ENCODE measurements at regions not wholly inside any gene's neighbourhood (a gene's known extent, or its start where the extent isn't known, plus 50 kb on each side); places are given as distances from the start of the nearest gene placed in this dataset.

GRCh38 chr5:152105085-152105484, 180.4 kb upstream of the GLRA1 start:
- TF ChIP-seq CTCF (IDR thresholded peaks at IDR 0.05) (no peak), POLR2A (IDR thresholded peaks at IDR 0.05) (no peak)

Measured in testis (tissue), 2 donors.